ENCODE measurements at regions not wholly inside any gene's neighbourhood (a gene's known extent, or its start where the extent isn't known, plus 50 kb on each side); places are given as distances from the start of the nearest gene placed in this dataset.
"Not testable (repeated sequence)": the region's sequence is repeated elsewhere in the genome, so short reads cannot be mapped to it uniquely, and the experiment has no call there.

- no peak for DNase-seq (ENCODE audit: low read depth)
- TF ChIP-seq, protein P1, sequence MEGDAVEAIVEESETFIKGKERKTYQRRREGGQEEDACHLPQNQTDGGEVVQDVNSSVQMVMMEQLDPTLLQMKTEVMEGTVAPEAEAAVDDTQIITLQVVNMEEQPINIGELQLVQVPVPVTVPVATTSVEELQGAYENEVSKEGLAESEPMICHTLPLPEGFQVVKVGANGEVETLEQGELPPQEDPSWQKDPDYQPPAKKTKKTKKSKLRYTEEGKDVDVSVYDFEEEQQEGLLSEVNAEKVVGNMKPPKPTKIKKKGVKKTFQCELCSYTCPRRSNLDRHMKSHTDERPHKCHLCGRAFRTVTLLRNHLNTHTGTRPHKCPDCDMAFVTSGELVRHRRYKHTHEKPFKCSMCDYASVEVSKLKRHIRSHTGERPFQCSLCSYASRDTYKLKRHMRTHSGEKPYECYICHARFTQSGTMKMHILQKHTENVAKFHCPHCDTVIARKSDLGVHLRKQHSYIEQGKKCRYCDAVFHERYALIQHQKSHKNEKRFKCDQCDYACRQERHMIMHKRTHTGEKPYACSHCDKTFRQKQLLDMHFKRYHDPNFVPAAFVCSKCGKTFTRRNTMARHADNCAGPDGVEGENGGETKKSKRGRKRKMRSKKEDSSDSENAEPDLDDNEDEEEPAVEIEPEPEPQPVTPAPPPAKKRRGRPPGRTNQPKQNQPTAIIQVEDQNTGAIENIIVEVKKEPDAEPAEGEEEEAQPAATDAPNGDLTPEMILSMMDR (conservative IDR thresholded peaks at IDR 0.05; ENCODE audit: low read length) = no peak
- H3K4me3 ChIP-seq (ENCODE audit: low read length) = no peak overlapping the region
These were observed 155.5 kb downstream of the ZFP36L2 start for GRCh38 chr2:43070676-43071502.

- no peak overlapping the region for H3K4me3 ChIP-seq (ENCODE audit: low read length)
- no peak for DNase-seq (ENCODE audit: low read depth)
- TF ChIP-seq, protein P1 (conservative IDR thresholded peaks at IDR 0.05; ENCODE audit: low read length) = no peak
These were observed 156.4 kb downstream of the ZFP36L2 start for GRCh38 chr2:43070030-43070429.

- DNase-seq (ENCODE audit: low read depth) = no peak
- TF ChIP-seq, protein P1 (conservative IDR thresholded peaks at IDR 0.05; ENCODE audit: low read length) = no peak
- no peak overlapping the region for H3K4me3 ChIP-seq (ENCODE audit: low read length)
These were observed 157.5 kb downstream of the ZFP36L2 start for GRCh38 chr2:43068631-43069517.

- H3K4me3 ChIP-seq (ENCODE audit: low read length) = no peak overlapping the region
- DNase-seq (ENCODE audit: low read depth) = no peak
- TF ChIP-seq, protein P1 (conservative IDR thresholded peaks at IDR 0.05; ENCODE audit: low read length) = no peak
These were observed 158.3 kb downstream of the ZFP36L2 start for GRCh38 chr2:43068041-43068533.

DNA sequence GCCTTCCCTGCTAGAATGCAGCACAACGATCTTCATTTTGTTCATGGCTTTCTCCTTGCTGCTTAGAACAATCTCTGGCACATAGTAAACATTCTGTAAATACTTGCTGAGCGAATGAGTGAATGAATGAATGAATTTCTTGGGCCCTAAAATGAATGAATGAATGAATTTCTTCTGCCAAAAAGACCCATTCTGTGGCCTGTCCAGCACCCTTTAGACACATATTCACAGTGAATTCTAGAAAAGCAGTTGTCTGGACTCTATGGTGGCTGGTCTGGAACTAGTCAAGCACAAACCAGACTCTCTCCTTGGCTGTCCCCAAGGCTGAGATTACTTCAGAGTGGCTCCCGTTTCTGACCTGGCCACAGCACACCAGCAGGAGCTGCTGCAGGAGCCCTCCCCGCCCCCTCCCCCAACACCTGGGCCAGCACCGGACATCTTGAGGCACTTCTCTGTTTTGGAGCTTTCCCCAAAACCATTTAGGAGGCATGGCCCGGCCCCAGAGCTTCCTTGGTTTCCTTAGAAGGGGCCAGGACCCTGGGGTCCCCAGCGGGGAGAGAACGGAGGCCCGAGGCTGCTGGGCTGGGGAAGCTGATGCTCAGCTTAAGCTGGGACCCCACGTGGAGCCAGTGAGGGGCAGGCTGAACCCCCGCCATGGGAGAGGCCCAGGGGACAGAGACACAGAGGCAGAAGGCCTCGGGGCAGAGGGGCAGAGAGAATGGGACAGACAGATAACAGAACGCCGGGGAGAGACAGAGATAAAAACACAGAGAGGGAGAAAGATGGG lies 159.0 kb downstream of the ZFP36L2 start:
- TF ChIP-seq, protein P1 (conservative IDR thresholded peaks at IDR 0.05; ENCODE audit: low read length) = no peak
- H3K4me3 ChIP-seq (ENCODE audit: low read length) = no peak overlapping the region
- DNase-seq (ENCODE audit: low read depth) = no peak

- H3K4me3 ChIP-seq (ENCODE audit: low read length); DNase-seq (ENCODE audit: low read depth): not testable (repeated sequence)
These were observed 159.7 kb downstream of the ZFP36L2 start for GRCh38 chr2:43066541-43067253.
